ENCODE measurements at regions not wholly inside any gene's neighbourhood (a gene's known extent, or its start where the extent isn't known, plus 50 kb on each side); places are given as distances from the start of the nearest gene placed in this dataset.

DNA sequence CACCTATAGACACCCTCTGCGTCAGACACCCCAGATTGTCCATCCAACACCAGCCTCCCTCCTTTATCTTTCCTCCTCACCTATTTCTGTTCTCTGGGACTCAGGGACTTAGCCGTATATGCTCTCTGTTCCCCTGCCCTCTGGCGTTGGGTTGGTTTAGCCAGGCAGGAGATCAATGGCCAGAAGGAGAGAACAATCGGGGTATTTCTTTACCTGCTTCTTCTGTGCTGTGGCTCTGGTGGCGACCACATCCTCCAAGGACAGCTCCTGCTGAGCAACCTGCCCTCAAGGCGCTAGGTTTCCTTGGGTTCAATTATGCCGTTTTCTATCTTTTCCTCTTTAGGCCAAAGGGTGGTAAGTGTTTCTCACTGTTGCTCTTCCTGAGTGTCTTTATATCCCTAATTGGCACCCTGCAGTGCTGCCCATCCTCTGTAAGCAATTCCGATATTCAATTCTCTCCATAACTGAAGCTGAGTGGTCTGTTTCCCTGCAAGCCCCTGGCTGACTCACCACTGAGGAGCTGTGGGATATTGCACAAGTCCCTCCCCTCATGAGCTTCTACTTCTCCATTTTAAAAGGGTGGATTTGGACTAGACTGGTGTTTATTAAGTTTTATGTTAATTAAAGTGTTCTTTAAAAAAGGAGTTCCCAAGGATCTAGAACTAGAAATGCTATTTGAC is 63.7 kb upstream of the TMTC4 start:
- no peak for TF ChIP-seq CTCF (IDR thresholded peaks at IDR 0.05)
- no peak for TF ChIP-seq POLR2A (IDR thresholded peaks at IDR 0.05)

All from vagina (tissue), 2 donors.